HuH-7 (cell line): ENCODE measurements at regions not wholly inside any gene's neighbourhood (a gene's known extent, or its start where the extent isn't known, plus 50 kb on each side); places are given as distances from the start of the nearest gene placed in this dataset.

Experiments used
- DNase-seq: peaks from one replicate; pipeline ENCODE4 v3.0.0; 2011; ENCODE audit warnings: low spot score

GRCh38 chr2:41598161-41598894, 449.5 kb upstream of the PKDCC start:
- DNase-seq: no peak

- no peak for DNase-seq
Observed at GRCh38 chr2:41600460-41600859, 447.4 kb upstream of the PKDCC start.

- no peak for DNase-seq
Observed at GRCh38 chr2:41602341-41602740, 445.5 kb upstream of the PKDCC start.

- DNase-seq: no peak
Observed at GRCh38 chr2:41605311-41605710, 442.5 kb upstream of the PKDCC start.

- no peak for DNase-seq
Observed at GRCh38 chr2:41605914-41606313, 441.9 kb upstream of the PKDCC start.

GRCh38 chr2:41610501-41611190, 437.2 kb upstream of the PKDCC start:
- DNase-seq: no peak

- DNase-seq: no peak
Observed at GRCh38 chr2:41618754-41619153, 429.1 kb upstream of the PKDCC start.

GRCh38 chr2:41621095-41621494, 426.7 kb upstream of the PKDCC start:
- no peak for DNase-seq

- DNase-seq: no peak
Observed at GRCh38 chr2:41621563-41621962, 426.3 kb upstream of the PKDCC start.

GRCh38 chr2:41622301-41622700, 425.5 kb upstream of the PKDCC start:
- DNase-seq: no peak

- no peak for DNase-seq
Observed at GRCh38 chr2:41626936-41627335, 420.9 kb upstream of the PKDCC start.

- no peak for DNase-seq
Observed at GRCh38 chr2:41634686-41635085, 413.1 kb upstream of the PKDCC start.

- no peak for DNase-seq
Observed at GRCh38 chr2:41644936-41645335, 402.9 kb upstream of the PKDCC start.

GRCh38 chr2:41647468-41648050, 400.3 kb upstream of the PKDCC start:
- no peak for DNase-seq

- no peak for DNase-seq
Observed at GRCh38 chr2:41657226-41657625, 390.6 kb upstream of the PKDCC start.

- DNase-seq: no peak
Observed at GRCh38 chr2:41659758-41660157, 388.1 kb upstream of the PKDCC start.

- no peak for DNase-seq
Observed at GRCh38 chr2:41662461-41662860, 385.4 kb upstream of the PKDCC start.

- no peak for DNase-seq
Observed at GRCh38 chr2:41663056-41663455, 384.8 kb upstream of the PKDCC start.

- DNase-seq: no peak
Observed at GRCh38 chr2:41668529-41668928, 379.3 kb upstream of the PKDCC start.

- DNase-seq: no peak
Observed at GRCh38 chr2:41678639-41679038, 369.2 kb upstream of the PKDCC start.

- no peak for DNase-seq
Observed at GRCh38 chr2:41686156-41686555, 361.7 kb upstream of the PKDCC start.

GRCh38 chr2:41691561-41691960, 356.3 kb upstream of the PKDCC start:
- DNase-seq: no peak

- no peak for DNase-seq
Observed at GRCh38 chr2:41694536-41695049, 353.2 kb upstream of the PKDCC start.
